ENCODE measurements at regions not wholly inside any gene's neighbourhood (a gene's known extent, or its start where the extent isn't known, plus 50 kb on each side); places are given as distances from the start of the nearest gene placed in this dataset.
A peak's percentile ranks its signal among the peaks of the same experiment; 100 is the strongest.

DNA sequence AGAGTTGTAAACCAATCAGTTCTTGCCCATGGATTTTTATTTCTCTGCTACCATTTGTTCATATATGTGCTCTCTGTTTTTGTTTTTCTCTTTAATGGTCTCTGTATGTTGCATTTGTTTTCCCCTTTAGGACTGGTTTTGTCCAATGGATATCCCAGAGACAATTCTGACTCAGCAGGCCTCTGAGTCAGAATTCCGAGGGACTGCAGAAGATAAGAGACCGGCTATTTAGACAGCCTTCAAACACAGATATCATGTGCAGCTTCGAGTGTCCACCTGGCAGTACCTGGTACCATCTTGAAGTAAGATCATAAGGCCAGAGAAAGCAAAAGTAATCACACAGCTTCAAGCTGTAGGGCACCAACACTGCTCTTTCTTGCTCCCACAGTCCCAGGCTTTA lies 125.5 kb downstream of the ELOVL4 start:
- in situ Hi-C loops (cut with MboI; ENCODE audit: low sequenced_read_pairs), result no loop called here
- Histone ChIP-seq H3K9me3 (ENCODE audit: control insufficient read depth, insufficient read depth, low read length) (no peaks in the 10 kb centered on the region), H3K14ac (replicated peaks; ENCODE audit: low read depth, low read length) (no peak overlapping the region), H2BK120ac (ENCODE audit: low read depth, low read length) (no peak overlapping the region), H2AK5ac (ENCODE audit: low read depth, low read length) (no peak overlapping the region), H3K9ac (ENCODE audit: low read depth, low read length) (no peak overlapping the region), H2AFZ (replicated peaks; ENCODE audit: low read length, poor library complexity) (no peak overlapping the region), H3K56ac (ENCODE audit: extremely low read depth, insufficient read depth, low read length) (no peak overlapping the region), H3K36me3 (ENCODE audit: control insufficient read depth, insufficient read depth, low read length) (no peaks in the 10 kb centered on the region), H3K4me1 (ENCODE audit: control insufficient read depth, insufficient read depth, low read length) (no peaks in the 10 kb centered on the region), H2BK20ac (ENCODE audit: low read depth, low read length) (no peak overlapping the region), H3K79me1 (ENCODE audit: low read depth in 1 of 2, low read length in 2 of 2) (no peaks in the 10 kb centered on the region), H3K18ac (ENCODE audit: low read depth, low read length) (no peak overlapping the region), H4K20me1 (ENCODE audit: insufficient read depth, low read length) (no peaks in the 10 kb centered on the region), H3K27ac (ENCODE audit: insufficient read depth, low read length) (no peak overlapping the region), H3K27me3 (ENCODE audit: control insufficient read depth, insufficient read depth, low read length) (no peaks in the 10 kb centered on the region), H3K4ac (ENCODE audit: low read depth, low read length) (no peak overlapping the region), H2BK15ac (ENCODE audit: low read depth, low read length) (no peak overlapping the region), H3K4me2 (ENCODE audit: low read depth, low read length) (no peak overlapping the region), H3K4me3 (ENCODE audit: insufficient read depth, low read depth, low read length) (no peak overlapping the region), H4K5ac (ENCODE audit: low read depth, low read length) (no peak overlapping the region), H4K91ac (ENCODE audit: insufficient read depth, low read depth, low read length) (no peak overlapping the region), H4K8ac (ENCODE audit: low read depth in 2 of 2, low read length in 2 of 2) (no peak overlapping the region), H3K9me1 (ENCODE audit: insufficient read depth, low read length) (no peaks in the 10 kb centered on the region), H2AK9ac (replicated peaks; ENCODE audit: low read depth, low read length, poor library complexity) (no peak overlapping the region), H2BK5ac (ENCODE audit: low read depth, low read length, poor library complexity, severe bottlenecking) (no peak overlapping the region), H3K23ac (ENCODE audit: low read depth, low read length) (no peak overlapping the region)
- CTCF ChIA-PET, result interaction anchor here (1.0 kb wide), 1 partner anchor 46 kb away, joined by 3 read pairs; no protein-coding TSS in a partner anchor
- TF ChIP-seq RFX5 (IDR thresholded peaks at IDR 0.05; ENCODE audit: low read depth, low read length) (no peak), CHD1 (IDR thresholded peaks at IDR 0.05; ENCODE audit: low read depth, low read length) (no peak), NFE2L2 (IDR thresholded peaks at IDR 0.05; ENCODE audit: low read depth, low read length) (no peak), MAZ (IDR thresholded peaks at IDR 0.05; ENCODE audit: borderline replicate concordance, low read depth, low read length) (no peak), MAFK (IDR thresholded peaks at IDR 0.05; ENCODE audit: low read depth, low read length) (no peak), MXI1 (IDR thresholded peaks at IDR 0.05; ENCODE audit: borderline replicate concordance, low read depth, low read length) (no peak), RCOR1 (IDR thresholded peaks at IDR 0.05; ENCODE audit: insufficient replicate concordance, low read length) (no peak), BHLHE40 (IDR thresholded peaks at IDR 0.05; ENCODE audit: low read depth, low read length) (no peak), FOS (IDR thresholded peaks at IDR 0.05; ENCODE audit: low read depth, low read length) (no peak), SMC3 (IDR thresholded peaks at IDR 0.05; ENCODE audit: low read depth, low read length) (no peak), POLR2A (IDR thresholded peaks at IDR 0.05; ENCODE audit: low read depth, low read length) (no peak), RAD21 (IDR thresholded peaks at IDR 0.05; ENCODE audit: low read length) (no peak), CEBPB (IDR thresholded peaks at IDR 0.05; ENCODE audit: low read depth, low read length) (no peak)
- TF ChIP-seq, protein P1, sequence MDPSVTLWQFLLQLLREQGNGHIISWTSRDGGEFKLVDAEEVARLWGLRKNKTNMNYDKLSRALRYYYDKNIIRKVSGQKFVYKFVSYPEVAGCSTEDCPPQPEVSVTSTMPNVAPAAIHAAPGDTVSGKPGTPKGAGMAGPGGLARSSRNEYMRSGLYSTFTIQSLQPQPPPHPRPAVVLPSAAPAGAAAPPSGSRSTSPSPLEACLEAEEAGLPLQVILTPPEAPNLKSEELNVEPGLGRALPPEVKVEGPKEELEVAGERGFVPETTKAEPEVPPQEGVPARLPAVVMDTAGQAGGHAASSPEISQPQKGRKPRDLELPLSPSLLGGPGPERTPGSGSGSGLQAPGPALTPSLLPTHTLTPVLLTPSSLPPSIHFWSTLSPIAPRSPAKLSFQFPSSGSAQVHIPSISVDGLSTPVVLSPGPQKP (IDR thresholded peaks at IDR 0.05; ENCODE audit: borderline replicate concordance, low read depth, low read length), result no peak
- TF ChIP-seq, protein P2, sequence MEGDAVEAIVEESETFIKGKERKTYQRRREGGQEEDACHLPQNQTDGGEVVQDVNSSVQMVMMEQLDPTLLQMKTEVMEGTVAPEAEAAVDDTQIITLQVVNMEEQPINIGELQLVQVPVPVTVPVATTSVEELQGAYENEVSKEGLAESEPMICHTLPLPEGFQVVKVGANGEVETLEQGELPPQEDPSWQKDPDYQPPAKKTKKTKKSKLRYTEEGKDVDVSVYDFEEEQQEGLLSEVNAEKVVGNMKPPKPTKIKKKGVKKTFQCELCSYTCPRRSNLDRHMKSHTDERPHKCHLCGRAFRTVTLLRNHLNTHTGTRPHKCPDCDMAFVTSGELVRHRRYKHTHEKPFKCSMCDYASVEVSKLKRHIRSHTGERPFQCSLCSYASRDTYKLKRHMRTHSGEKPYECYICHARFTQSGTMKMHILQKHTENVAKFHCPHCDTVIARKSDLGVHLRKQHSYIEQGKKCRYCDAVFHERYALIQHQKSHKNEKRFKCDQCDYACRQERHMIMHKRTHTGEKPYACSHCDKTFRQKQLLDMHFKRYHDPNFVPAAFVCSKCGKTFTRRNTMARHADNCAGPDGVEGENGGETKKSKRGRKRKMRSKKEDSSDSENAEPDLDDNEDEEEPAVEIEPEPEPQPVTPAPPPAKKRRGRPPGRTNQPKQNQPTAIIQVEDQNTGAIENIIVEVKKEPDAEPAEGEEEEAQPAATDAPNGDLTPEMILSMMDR (conservative IDR thresholded peaks at IDR 0.05; ENCODE audit: low read depth, low read length), result no peak
- TF ChIP-seq, protein P3, sequence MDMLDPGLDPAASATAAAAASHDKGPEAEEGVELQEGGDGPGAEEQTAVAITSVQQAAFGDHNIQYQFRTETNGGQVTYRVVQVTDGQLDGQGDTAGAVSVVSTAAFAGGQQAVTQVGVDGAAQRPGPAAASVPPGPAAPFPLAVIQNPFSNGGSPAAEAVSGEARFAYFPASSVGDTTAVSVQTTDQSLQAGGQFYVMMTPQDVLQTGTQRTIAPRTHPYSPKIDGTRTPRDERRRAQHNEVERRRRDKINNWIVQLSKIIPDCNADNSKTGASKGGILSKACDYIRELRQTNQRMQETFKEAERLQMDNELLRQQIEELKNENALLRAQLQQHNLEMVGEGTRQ (IDR thresholded peaks at IDR 0.05; ENCODE audit: low read depth, low read length), result no peak
- WGBS, 2 experiments (ENCODE audit: extremely low coverage in 2 of 2, insufficient read length in 1 of 2), result no CpG with 5 or more reads among the region's 3 CpGs
- ATAC-seq (ENCODE audit: low read depth) (peak; percentile 21), DNase-seq (peak; percentile 15)
- intact Hi-C loops (cut with micrococcal nuclease), result no loop called here
- POLR2A ChIA-PET (ENCODE audit: unreplicated experiment), result no interaction called here
- BruUV-seq (replicated peaks), result no TSS peak
- dilution Hi-C loops (cut with HindIII; ENCODE audit: low sequenced_read_pairs, unreplicated experiment), result no loop called here
